Omental fat pad (tissue), 3 donors: ENCODE measurements at regions not wholly inside any gene's neighbourhood (a gene's known extent, or its start where the extent isn't known, plus 50 kb on each side); places are given as distances from the start of the nearest gene placed in this dataset.

Experiments
- ATAC-seq: fragments of 150-250 bp; one replicate; pipeline ENCODE4 v1.9.1; 2016; ENCODE audit warnings: mild to moderate bottlenecking, moderate library complexity; ENCODE audit not compliant: low FRiP score
- DNase-seq: peaks from one replicate; pipeline ENCODE4 v3.0.0-alpha.2; 2019; ENCODE audit warnings: low spot score
- CTCF ChIP-seq, 3 donors: fragments of 450-650 bp; IDR thresholded peaks; one replicate each; pipeline ENCODE4 v1.5.1; 2016 to 2017; ENCODE audit warnings: antibody characterized with exemption in 3 of 3, mild to moderate bottlenecking in 3 of 3, moderate library complexity in 2 of 3

GRCh38 chr10:117860135-117860534 lies 186.6 kb downstream of the RAB11FIP2 start:
- no peak for TF ChIP-seq CTCF (IDR thresholded peaks at IDR 0.05)
- no peak for DNase-seq
- ATAC-seq, result no peak

GRCh38 chr10:117860823-117861222 lies 185.9 kb downstream of the RAB11FIP2 start:
- TF ChIP-seq CTCF (IDR thresholded peaks at IDR 0.05), result no peak
- DNase-seq (no peak), ATAC-seq (no peak)

- TF ChIP-seq CTCF (IDR thresholded peaks at IDR 0.05), result no peak
- ATAC-seq, result no peak
- DNase-seq, result no peak
Measured at GRCh38 chr10:117861329-117861728, 185.4 kb downstream of the RAB11FIP2 start.

GRCh38 chr10:117863771-117864170 lies 183.0 kb downstream of the RAB11FIP2 start:
- ATAC-seq, result no peak
- DNase-seq, result no peak
- TF ChIP-seq CTCF (IDR thresholded peaks at IDR 0.05), result no peak

GRCh38 chr10:117865945-117866344 lies 180.8 kb downstream of the RAB11FIP2 start:
- ATAC-seq, result no peak
- TF ChIP-seq CTCF (IDR thresholded peaks at IDR 0.05), result no peak
- DNase-seq, result no peak

- ATAC-seq, result no peak
- no peak for TF ChIP-seq CTCF (IDR thresholded peaks at IDR 0.05)
Measured at GRCh38 chr10:117868151-117868550, 178.6 kb downstream of the RAB11FIP2 start.

GRCh38 chr10:117875793-117876192 lies 170.9 kb downstream of the RAB11FIP2 start:
- no peak for DNase-seq
- TF ChIP-seq CTCF (IDR thresholded peaks at IDR 0.05), result no peak
- no peak for ATAC-seq

More at GRCh38 chr10:117868151-117868550, 178.6 kb downstream of the RAB11FIP2 start:
- DNase-seq, result no peak
